ENCODE measurements at regions not wholly inside any gene's neighbourhood (a gene's known extent, or its start where the extent isn't known, plus 50 kb on each side); places are given as distances from the start of the nearest gene placed in this dataset.

DNA sequence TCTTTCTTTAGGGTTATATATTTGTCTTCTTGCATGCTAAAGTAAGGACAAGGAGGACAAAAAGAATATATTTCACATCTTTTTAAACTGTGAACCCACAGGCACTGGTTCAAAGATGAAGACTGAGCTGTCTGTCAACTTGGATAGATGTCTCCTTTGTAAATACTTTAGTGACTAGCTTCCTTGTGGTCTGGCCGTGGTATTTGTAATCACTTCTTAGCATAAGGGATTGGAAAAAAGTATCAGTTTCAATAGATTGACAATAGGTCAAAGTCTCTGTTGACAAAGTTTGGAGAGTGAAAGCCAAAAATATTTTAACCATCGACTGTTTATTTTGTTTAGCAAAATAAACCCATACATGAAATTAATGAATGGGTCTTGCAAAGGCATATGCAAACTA lies 91.4 kb downstream of the TMEM167A start (continued):
- TF ChIP-seq FOXA1 (IDR thresholded peaks at IDR 0.05) (no peak), FOXA1 (CRISPR knock-in tag; IDR thresholded peaks at IDR 0.05) (peak; percentile 62), SOX6 (IDR thresholded peaks at IDR 0.05) (no peak), SOX6 (CRISPR knock-in tag; IDR thresholded peaks at IDR 0.05) (peak; percentile 34; the same call in 1 of the 2 replicates), TCF7 (IDR thresholded peaks at IDR 0.05; ENCODE audit: low read depth) (peak; percentile 24; the same call in 1 of the 2 replicates), ZNF841 (CRISPR knock-in tag; IDR thresholded peaks at IDR 0.05; ENCODE audit: borderline replicate concordance) (no peak), SOX13 (IDR thresholded peaks at IDR 0.05) (no peak), SOX13 (CRISPR knock-in tag; conservative IDR thresholded peaks at IDR 0.05 in 1 of 2, IDR thresholded peaks at IDR 0.05 in 1 of 2) (peak in 1 of 2 experiments; percentile 52; a peak in 1 of 4 replicates), SOX5 (CRISPR knock-in tag; IDR thresholded peaks at IDR 0.05; ENCODE audit: borderline replicate concordance) (peak; percentile 31; the same call in 1 of the 2 replicates), NCOA2 (CRISPR knock-in tag; IDR thresholded peaks at IDR 0.05) (peak; percentile 45; the same call in 1 of the 2 replicates), MLLT10 (CRISPR knock-in tag; IDR thresholded peaks at IDR 0.05) (no peak), BCL6 (CRISPR knock-in tag; IDR thresholded peaks at IDR 0.05) (peak; percentile 33; the same call in 1 of the 2 replicates)
- TF ChIP-seq, protein P1, sequence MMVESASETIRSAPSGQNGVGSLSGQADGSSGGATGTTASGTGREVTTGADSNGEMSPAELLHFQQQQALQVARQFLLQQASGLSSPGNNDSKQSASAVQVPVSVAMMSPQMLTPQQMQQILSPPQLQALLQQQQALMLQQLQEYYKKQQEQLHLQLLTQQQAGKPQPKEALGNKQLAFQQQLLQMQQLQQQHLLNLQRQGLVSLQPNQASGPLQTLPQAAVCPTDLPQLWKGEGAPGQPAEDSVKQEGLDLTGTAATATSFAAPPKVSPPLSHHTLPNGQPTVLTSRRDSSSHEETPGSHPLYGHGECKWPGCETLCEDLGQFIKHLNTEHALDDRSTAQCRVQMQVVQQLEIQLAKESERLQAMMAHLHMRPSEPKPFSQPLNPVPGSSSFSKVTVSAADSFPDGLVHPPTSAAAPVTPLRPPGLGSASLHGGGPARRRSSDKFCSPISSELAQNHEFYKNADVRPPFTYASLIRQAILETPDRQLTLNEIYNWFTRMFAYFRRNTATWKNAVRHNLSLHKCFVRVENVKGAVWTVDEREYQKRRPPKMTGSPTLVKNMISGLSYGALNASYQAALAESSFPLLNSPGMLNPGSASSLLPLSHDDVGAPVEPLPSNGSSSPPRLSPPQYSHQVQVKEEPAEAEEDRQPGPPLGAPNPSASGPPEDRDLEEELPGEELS (CRISPR knock-in tag; IDR thresholded peaks at IDR 0.05): peak; percentile 56

Data from HepG2 (cell line).